ENCODE measurements at regions not wholly inside any gene's neighbourhood (a gene's known extent, or its start where the extent isn't known, plus 50 kb on each side); places are given as distances from the start of the nearest gene placed in this dataset.

DNA sequence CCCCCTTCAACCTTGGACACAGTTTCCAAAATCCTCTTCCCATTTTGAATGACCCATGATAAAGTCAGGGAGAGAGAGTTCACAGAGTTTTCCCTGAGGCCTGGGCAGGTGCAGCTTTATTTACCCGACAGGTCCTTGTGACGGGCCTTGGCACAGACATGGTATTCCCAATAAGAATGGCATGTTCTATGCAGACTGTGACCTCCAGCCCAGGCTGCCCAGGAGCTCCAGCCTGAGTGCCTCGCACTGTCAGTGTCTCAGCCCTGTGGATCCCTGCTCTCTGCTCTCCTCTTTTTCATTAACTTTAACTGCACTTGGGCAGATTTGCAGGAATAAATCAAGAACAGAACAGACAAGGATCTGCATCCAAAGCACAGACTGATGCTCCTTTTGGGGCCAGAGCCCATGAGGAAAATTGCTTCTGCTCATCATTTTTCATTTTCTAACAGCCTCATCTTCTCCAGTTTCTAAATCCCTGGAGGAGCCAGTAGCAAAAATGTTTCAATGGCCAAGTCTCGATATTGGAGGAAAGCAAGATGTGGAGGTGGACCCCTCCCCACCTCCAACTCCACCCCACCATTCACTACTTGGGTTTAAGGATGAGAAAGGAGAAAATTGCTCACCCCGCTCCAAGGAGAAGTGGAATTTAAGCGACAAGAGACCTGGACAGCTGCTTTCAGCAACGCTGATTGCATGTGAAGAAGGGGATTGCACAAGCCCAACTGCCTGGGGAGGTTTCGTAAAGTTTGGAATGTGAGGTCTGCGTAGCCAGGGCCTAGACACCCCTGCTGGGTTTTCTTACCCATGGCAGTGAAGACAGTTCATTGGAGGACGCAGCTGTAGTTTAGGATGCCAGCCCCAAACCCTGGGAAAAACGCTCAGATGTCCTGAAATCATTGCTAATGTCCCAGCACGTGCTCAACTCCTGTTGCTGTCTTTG, 225.9 kb downstream of the WDR11 start:
- no peak for DNase-seq

DNA sequence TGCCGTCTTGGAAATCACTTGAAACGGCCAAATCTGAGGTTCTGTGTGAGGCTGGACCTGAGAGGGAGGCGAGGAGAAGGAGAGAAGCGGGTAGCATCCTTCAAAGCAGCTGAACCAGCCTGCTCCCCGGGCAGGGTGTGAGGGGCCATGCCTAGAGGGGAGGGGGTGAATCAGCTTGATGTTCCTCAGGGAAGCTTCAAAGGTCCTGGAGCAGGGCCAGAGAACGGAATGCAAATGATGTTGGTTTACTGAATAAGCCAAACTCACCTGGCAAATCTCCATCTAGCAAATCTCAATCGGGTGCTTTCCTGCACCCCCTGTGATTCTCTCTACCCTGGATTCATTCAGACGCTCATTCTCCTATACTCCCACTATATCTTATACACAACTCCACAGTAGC, 226.9 kb downstream of the WDR11 start:
- no peak for DNase-seq

DNA sequence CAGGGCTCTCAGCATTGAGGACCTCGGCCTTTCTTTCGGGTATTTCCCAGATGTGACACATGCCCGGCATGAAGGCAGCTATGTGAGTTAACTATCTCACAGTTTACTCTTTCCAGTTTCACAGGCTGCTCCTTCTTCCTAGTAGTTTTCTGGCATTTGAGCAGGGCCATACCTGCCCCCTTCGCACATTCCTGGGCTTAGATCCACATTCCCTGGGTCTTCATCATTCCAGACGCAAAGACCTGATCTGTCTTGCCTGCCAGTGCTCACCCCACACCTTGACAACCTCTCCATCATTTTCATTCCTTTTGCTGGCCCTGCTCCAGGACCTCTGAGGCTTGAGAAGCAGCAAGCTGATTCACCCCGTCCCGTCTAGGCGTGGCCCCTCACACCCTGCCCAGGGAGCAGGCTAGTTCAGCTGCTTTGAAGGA, 227.5 kb downstream of the WDR11 start:
- no peak for DNase-seq

DNA sequence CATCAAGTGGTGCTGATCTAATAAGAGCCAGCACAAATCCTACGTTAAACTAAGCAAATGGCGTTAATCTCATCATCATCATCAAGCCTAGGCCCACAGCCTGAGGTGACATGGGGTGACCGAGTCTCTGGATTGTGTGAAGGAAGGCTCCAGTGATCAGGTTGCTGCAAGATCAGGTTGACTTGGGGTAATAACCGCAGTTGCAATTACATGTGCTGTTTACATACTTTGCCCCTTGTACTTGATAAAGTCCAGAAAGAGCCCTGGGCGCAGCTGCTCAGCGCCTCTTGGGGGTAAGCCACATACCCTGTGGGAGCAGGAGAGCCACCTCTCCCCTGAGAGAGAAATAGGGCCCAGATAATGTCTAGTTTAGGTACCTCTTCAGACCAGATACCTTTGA, 228.1 kb downstream of the WDR11 start:
- DNase-seq = no peak

DNA sequence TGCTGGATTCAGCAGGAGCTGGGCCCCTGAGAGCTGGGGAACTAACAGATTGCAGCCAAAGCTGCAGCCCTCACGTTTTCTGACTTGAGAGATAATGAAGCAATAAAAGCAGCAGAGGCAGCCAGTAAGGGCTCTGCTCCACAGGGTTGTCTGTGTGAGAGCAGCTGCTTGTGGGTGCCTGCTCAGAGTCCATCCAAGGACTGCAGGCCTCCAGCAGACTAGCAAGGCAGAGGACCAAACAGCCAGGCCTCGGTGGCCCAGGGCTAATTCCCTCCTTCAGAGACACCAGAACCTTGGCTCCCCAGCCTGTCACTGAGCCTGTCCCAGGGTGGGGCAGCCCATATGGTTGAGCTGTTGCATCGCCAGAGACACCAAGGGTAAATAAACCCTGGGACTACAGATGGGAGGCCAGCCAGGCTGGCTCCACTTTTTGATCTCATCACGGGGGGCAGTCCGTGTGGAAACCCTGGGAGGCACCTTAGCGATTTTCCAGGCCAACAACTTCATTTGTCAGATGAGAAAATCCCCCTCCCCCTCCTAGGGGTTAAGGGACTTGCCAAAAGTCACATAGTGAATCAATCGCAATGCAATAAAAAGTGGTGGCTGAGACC, 229.2 kb downstream of the WDR11 start:
- DNase-seq = no peak

DNA sequence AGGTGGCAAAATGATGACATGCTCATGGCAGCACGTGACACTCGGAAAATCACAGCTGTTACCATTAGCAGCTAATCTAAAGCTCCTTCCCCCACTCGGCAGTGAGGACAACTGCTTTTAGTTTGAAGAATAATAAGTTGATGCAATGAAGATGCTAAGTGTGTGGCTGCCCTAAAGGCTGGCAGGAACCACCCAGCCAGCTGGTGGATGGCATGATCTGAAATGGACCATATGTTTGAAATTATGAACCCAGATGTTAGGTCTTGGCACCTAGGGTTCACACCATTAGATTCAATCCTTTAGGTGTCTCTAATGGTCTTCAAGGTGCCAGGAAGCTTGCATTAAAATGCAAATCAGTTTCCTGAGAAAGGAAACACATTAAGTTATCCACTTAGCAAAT, 230.1 kb downstream of the WDR11 start:
- DNase-seq = no peak

GRCh38 chr10:121082984-121083383, 231.8 kb downstream of the WDR11 start:
- no peak for DNase-seq

- DNase-seq = no peak
These were observed 233.0 kb downstream of the WDR11 start for GRCh38 chr10:121084016-121084674.

DNA sequence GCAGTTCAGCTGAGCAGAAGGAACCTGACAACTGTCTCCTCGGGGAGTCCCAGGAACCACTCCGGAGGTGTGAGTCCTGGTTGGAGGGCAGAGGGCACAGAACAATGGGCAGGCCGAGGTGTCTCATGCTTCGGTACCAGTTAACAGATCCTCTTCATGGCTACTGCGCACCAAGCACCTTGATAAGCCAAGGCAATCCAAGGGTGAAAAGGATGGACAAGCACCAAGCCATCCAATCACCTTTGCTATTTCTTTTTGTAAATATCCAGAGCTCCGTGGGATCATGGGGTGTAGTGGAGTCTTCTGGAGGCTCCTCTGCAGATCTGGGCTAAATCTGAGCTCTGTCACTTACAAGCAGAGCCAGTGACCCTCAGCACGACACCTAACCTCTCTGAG, 233.5 kb downstream of the WDR11 start:
- no peak for DNase-seq

DNA sequence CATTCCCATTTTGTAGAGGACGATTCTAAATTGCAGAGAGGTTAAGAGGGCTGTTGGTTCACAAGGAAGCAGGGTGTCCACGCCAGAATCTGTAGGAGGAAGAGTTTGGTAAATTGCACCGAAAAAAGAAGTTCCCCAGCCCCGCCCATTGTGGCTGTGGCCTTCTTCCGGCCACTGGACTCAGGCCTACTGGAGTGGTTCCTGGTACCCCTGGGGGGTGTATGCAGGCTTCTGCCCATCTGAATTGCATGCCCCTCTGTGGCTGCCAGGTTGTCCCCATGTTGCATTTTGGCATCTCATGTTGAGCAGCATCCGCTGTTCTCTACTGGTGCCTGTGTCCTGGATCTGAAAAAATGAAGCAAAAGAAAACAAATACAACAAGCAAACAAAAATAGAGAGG, 234.2 kb downstream of the WDR11 start:
- no peak for DNase-seq

- no peak for DNase-seq
These were observed 236.0 kb downstream of the WDR11 start for GRCh38 chr10:121087129-121087528.

DNA sequence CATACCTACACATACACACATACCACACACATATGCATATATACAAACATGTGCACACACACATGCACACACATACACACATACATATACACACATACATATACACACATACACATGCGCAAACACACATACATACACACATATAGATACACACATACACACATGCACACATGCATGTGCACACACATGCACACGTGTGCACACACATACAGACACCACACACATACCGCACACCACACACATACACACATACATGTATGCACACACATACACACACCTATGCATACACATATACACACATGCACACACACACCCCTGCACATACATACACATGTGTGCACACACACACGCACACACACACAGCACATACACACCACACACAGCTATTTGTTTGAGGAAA, 236.5 kb downstream of the WDR11 start:
- DNase-seq = no peak

DNA sequence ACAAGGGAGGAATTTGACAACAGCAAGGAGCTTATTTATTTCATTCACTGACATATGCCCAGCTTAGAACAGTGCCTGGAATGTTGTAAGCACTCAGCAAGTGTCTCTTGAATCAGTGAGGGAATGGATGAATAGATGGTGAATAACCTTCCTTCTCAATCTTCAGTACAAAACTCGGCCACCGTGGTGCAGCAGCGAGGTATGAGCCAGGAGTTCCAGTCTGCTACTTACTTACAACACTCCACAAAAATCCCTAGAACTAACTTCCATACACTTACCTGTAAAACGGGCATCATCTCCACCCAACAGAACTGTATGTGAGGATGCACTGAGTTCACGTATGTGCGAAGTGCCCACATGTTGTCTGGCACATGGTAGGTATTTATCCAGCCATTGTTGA, 237.4 kb downstream of the WDR11 start:
- DNase-seq = no peak

GRCh38 chr10:121089434-121089833, 238.3 kb downstream of the WDR11 start:
- no peak for DNase-seq

GRCh38 chr10:121091961-121092719, 241.0 kb downstream of the WDR11 start:
- no peak for DNase-seq

DNA sequence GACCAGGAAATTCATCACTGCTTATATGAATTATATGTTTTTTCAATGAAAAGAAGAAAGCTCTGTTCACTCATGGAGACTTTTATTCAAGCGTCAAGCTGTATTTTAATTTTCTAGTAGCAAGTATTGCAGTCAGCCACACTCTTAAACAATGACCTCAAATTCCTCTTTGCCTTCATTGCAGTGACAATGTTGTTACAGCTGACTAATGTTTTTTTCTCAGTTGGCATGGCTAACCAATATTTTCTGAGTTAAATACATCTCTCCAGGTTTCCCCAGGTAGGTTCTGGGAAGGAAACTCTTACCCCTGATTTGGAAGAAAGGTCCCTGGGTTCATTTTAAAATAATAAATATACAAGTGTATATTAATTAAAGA, 241.5 kb downstream of the WDR11 start:
- DNase-seq = no peak

- no peak for DNase-seq
These were observed 245.7 kb downstream of the WDR11 start for GRCh38 chr10:121096617-121097431.

DNA sequence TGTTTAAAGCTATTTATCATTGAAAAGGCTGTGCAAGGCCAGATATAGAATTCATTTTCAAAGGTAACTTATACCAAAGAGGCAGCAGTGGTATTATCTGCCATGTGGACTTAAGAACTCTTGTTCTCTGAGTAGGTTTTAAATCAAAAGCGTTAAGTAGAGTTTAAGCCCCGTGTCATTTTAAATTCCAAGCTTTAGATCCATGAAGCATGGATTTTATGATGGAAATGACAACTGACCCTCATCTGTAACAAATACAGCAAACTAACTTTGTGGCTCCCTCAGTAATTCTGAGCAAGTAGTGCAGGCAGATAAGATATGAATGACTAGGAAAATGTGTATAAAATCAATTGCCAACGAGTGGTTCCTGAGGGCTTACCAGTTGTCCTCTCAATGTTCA, 247.0 kb downstream of the WDR11 start:
- DNase-seq = no peak

DNA sequence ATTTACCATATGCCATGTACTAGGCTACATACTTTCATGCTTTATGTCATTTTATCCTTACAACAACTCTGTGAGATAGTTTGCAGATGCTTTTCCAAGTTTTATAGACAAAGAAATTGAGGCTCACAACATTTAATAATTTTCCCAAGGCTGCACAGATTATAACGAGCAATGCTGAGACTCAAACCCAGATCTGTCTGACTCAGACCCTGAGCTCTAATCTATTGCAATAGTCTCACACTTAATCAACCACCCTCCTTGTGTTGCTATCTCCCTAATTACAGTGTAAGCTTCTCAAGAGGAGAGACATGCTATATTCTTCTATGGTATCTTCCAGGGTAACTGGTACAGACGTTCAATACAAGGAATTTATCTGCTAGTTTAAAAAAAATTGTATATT, 247.6 kb downstream of the WDR11 start:
- DNase-seq = no peak

DNA sequence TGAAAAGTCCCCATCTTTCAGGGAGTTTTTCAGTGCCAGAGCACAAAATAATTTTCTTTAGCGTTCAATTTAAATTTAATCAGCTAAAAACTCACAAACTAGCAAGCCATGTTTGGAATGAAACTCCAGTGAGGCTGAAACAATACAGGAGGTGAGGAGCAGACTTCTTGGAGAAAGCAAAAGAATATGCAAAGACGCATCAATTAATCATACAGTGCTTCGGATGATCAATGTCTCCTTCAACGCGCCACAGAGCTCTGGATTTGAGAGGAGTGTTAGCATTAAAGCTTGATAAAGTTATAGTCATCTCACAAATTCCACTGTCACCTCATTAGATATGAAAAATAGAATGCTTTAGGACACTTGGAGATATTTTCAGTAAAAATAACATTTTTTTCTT, 248.0 kb downstream of the WDR11 start:
- DNase-seq = no peak

GRCh38 chr10:121099592-121099991, 248.4 kb downstream of the WDR11 start:
- no peak for DNase-seq

DNA sequence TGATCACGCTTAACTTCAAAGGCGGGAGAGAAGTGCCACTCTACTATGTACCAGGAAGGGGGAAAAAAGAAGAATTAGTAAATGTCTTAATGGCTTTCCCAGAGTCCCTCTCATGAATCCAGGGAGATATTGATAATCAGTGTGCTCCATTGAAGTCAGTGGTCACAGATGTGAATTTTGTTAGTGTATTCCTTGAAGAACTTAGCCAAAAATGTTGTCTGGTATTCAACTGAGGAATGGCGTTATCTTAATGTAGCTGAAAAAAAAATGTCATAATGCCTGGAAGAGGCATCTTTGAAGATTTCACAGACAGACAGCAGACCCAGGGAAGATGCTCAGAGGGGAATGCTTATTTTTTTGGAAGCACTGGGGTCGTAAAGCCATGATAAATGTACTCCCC, 250.4 kb downstream of the WDR11 start:
- no peak for DNase-seq

Data from CD4-positive, alpha-beta T cell treated with Interferon gamma for 1 hour (primary cell).